ENCODE measurements at regions not wholly inside any gene's neighbourhood (a gene's known extent, or its start where the extent isn't known, plus 50 kb on each side); places are given as distances from the start of the nearest gene placed in this dataset.
A peak's percentile ranks its signal among the peaks of the same experiment; 100 is the strongest.
"Not testable (repeated sequence)": the region's sequence is repeated elsewhere in the genome, so short reads cannot be mapped to it uniquely, and the experiment has no call there.

DNA sequence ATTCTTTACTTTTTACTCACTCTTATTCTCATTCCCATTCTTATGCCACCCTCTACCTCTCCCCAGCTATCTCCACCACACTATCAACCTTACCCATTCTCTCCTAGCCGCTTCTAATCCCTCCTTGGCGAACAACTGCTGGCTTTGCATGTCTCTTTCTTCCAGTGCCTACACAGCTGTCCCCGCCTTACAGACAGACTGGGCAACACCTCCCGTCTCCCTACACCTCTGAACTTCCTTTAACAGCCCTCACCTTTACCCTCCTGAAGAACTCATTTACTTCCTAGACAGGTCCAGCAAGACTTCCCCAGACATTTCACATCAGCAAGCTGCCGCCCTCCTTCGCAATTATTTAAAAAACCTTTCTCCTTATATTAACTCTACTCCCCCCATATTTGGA, 274.9 kb upstream of the GRID2 start:
- not testable (repeated sequence) for H3K4me3 ChIP-seq (ENCODE audit: low read depth in 1 of 3, low read length in 3 of 3)

DNA sequence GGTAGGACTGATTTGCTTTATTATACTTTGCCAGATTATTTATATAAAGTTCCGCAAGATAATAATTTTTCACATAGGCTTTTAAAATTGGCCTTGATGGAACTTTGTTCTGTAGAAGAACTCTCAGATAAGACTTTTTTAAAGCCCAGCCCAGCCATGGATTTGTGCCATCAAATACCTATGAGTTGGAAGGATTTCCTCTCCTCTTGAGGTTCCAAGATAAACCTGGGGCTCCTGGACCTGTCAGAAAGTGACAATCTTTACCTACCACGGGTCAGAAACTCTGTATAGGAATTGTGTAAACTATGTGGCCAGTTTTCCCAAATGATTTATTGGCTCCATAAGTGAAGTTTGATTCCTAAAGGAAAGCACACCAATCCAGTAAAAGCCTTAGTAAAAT, 271.9 kb upstream of the GRID2 start:
- Histone ChIP-seq H3K36me3 (ENCODE audit: control insufficient read depth in 3 of 3, insufficient read depth in 2 of 3, low read depth in 1 of 3, low read length in 3 of 3) (no peaks in the 10 kb centered on the region), H3K9me3 (ENCODE audit: control insufficient read depth in 2 of 2, insufficient read depth in 1 of 2, low read depth in 1 of 2, low read length in 1 of 2) (peaks cover 0 to 2% of the 10 kb centered on the region in 2 donors), H3K4me3 (ENCODE audit: low read depth in 1 of 3, low read length in 3 of 3) (no peak overlapping the region), H3K27ac (ENCODE audit: low read depth in 1 of 3, low read length in 2 of 3) (no peak overlapping the region), H3K4me1 (ENCODE audit: control insufficient read depth in 3 of 3, insufficient read depth in 2 of 3, low read depth in 1 of 3, low read length in 2 of 3) (no peaks in the 10 kb centered on the region), H3K27me3 (ENCODE audit: control insufficient read depth in 3 of 3, insufficient read depth in 3 of 3, low read length in 3 of 3) (no peaks in the 10 kb centered on the region)
- FAIRE-seq = peak; percentile 93
- 11 to 49% (median 23%) methylated on average over 2 of the region's 2 CpGs for WGBS, 3 donors
- DNase-seq = peak in 1 of 2 donors; percentile 77

More for the DNA sequence above, 274.9 kb upstream of the GRID2 start:
- not testable (repeated sequence) for H3K9me3 ChIP-seq (ENCODE audit: control insufficient read depth in 2 of 2, insufficient read depth in 1 of 2, low read depth in 1 of 2, low read length in 1 of 2); FAIRE-seq; H3K36me3 ChIP-seq (ENCODE audit: control insufficient read depth in 3 of 3, insufficient read depth in 2 of 3, low read depth in 1 of 3, low read length in 3 of 3); H3K27me3 ChIP-seq (ENCODE audit: control insufficient read depth in 3 of 3, insufficient read depth in 3 of 3, low read length in 3 of 3); H3K4me1 ChIP-seq (ENCODE audit: control insufficient read depth in 3 of 3, insufficient read depth in 2 of 3, low read depth in 1 of 3, low read length in 2 of 3)
- peak overlapping the region in 1 of 3 donors; percentile 11 for H3K27ac ChIP-seq (ENCODE audit: low read depth in 1 of 3, low read length in 2 of 3)
- DNase-seq = peak in 1 of 2 donors; percentile 71
- 20 to 63% (median 35%) methylated on average over 6 of the region's 6 CpGs for WGBS, 3 donors

GRCh38 chr4:92035666-92036065, 268.1 kb upstream of the GRID2 start:
- 79 to 93% (median 88%) methylated on average over 3 of the region's 3 CpGs for WGBS, 3 donors
- DNase-seq (no peak), FAIRE-seq (no peak)
- Histone ChIP-seq H3K4me3 (ENCODE audit: low read depth in 1 of 3, low read length in 3 of 3) (no peak overlapping the region), H3K27ac (ENCODE audit: low read depth in 1 of 3, low read length in 2 of 3) (no peak overlapping the region), H3K27me3 (ENCODE audit: control insufficient read depth in 3 of 3, insufficient read depth in 3 of 3, low read length in 3 of 3) (no peaks in the 10 kb centered on the region), H3K9me3 (ENCODE audit: control insufficient read depth in 2 of 2, insufficient read depth in 1 of 2, low read depth in 1 of 2, low read length in 1 of 2) (peaks cover 0 to 23% of the 10 kb centered on the region in 2 donors), H3K36me3 (ENCODE audit: control insufficient read depth in 3 of 3, insufficient read depth in 2 of 3, low read depth in 1 of 3, low read length in 3 of 3) (no peaks in the 10 kb centered on the region), H3K4me1 (ENCODE audit: control insufficient read depth in 3 of 3, insufficient read depth in 2 of 3, low read depth in 1 of 3, low read length in 2 of 3) (no peaks in the 10 kb centered on the region)

GRCh38 chr4:92045718-92046117, 258.0 kb upstream of the GRID2 start:
- no peak for FAIRE-seq
- Histone ChIP-seq H3K27ac (ENCODE audit: low read depth in 1 of 3, low read length in 2 of 3) (no peak overlapping the region), H3K4me1 (ENCODE audit: control insufficient read depth in 3 of 3, insufficient read depth in 2 of 3, low read depth in 1 of 3, low read length in 2 of 3) (no peaks in the 10 kb centered on the region), H3K36me3 (ENCODE audit: control insufficient read depth in 3 of 3, insufficient read depth in 2 of 3, low read depth in 1 of 3, low read length in 3 of 3) (no peaks in the 10 kb centered on the region), H3K9me3 (ENCODE audit: control insufficient read depth in 2 of 2, insufficient read depth in 1 of 2, low read depth in 1 of 2, low read length in 1 of 2) (peaks cover 0 to 3% of the 10 kb centered on the region in 2 donors), H3K4me3 (ENCODE audit: low read depth in 1 of 3, low read length in 3 of 3) (no peak overlapping the region), H3K27me3 (ENCODE audit: control insufficient read depth in 3 of 3, insufficient read depth in 3 of 3, low read length in 3 of 3) (no peaks in the 10 kb centered on the region)
- 89 to 95% (median 95%) methylated on average over 13 of the region's 13 CpGs for WGBS, 3 donors
- DNase-seq = no peak

GRCh38 chr4:92047209-92047875, 256.4 kb upstream of the GRID2 start:
- Histone ChIP-seq H3K4me1 (ENCODE audit: control insufficient read depth in 3 of 3, insufficient read depth in 2 of 3, low read depth in 1 of 3, low read length in 2 of 3) (no peaks in the 10 kb centered on the region), H3K4me3 (ENCODE audit: low read depth in 1 of 3, low read length in 3 of 3) (no peak overlapping the region), H3K27me3 (ENCODE audit: control insufficient read depth in 3 of 3, insufficient read depth in 3 of 3, low read length in 3 of 3) (no peaks in the 10 kb centered on the region), H3K9me3 (ENCODE audit: control insufficient read depth in 2 of 2, insufficient read depth in 1 of 2, low read depth in 1 of 2, low read length in 1 of 2) (no peaks in the 10 kb centered on the region), H3K27ac (ENCODE audit: low read depth in 1 of 3, low read length in 2 of 3) (no peak overlapping the region), H3K36me3 (ENCODE audit: control insufficient read depth in 3 of 3, insufficient read depth in 2 of 3, low read depth in 1 of 3, low read length in 3 of 3) (no peaks in the 10 kb centered on the region)
- 51 to 63% (median 51%) methylated on average over 2 of the region's 2 CpGs for WGBS, 3 donors
- DNase-seq (peak; percentile 20 to 31), FAIRE-seq (no peak)

DNA sequence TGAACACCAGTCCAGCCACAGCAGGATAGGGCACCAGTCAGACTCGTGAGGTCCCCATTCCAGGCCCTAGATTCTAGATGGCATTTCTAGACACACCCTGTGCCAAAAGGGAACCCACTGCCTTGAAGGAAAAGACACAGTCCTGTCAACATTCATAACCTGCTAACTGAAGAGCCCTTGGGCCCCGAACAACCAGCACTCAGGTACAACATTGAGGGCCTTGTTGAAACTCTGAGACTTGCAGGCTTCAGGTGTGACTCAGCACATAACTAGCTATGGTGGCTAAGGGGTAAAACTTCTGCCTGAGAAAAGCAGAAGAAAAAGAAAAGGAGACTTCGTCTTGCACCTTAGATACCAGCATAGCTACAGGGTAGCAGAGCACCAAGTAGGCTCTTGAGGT, 252.9 kb upstream of the GRID2 start:
- Histone ChIP-seq H3K36me3 (ENCODE audit: control insufficient read depth in 3 of 3, insufficient read depth in 2 of 3, low read depth in 1 of 3, low read length in 3 of 3) (no peaks in the 10 kb centered on the region), H3K4me3 (ENCODE audit: low read depth in 1 of 3, low read length in 3 of 3) (no peak overlapping the region), H3K9me3 (ENCODE audit: control insufficient read depth in 2 of 2, insufficient read depth in 1 of 2, low read depth in 1 of 2, low read length in 1 of 2) (peaks cover 0 to 2% of the 10 kb centered on the region in 2 donors), H3K27me3 (ENCODE audit: control insufficient read depth in 3 of 3, insufficient read depth in 3 of 3, low read length in 3 of 3) (no peaks in the 10 kb centered on the region), H3K27ac (ENCODE audit: low read depth in 1 of 3, low read length in 2 of 3) (no peak overlapping the region), H3K4me1 (ENCODE audit: control insufficient read depth in 3 of 3, insufficient read depth in 2 of 3, low read depth in 1 of 3, low read length in 2 of 3) (no peaks in the 10 kb centered on the region)
- no peak for DNase-seq
- 82 to 84% (median 83%) methylated on average over 3 of the region's 3 CpGs for WGBS, 3 donors
- no peak for FAIRE-seq

DNA sequence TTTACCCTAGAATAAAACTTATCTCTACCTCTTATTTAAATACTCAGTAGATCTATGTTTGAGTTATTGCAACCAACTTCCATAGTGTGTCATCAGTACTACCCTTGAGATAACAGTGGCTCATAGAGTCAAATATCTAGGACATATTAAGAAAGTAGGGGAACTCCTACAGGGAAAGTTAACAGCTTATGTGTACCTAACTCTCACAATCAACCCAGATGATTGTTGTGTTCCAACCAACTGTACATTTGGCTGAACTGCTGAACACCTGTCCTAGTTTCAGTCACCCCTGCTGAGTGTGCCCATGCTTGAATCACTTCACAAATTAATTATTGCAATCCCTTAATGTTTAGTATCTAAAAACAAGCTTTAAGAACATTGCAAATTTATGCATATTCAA, 244.2 kb upstream of the GRID2 start:
- Histone ChIP-seq H3K36me3 (ENCODE audit: control insufficient read depth in 3 of 3, insufficient read depth in 2 of 3, low read depth in 1 of 3, low read length in 3 of 3) (no peaks in the 10 kb centered on the region), H3K27me3 (ENCODE audit: control insufficient read depth in 3 of 3, insufficient read depth in 3 of 3, low read length in 3 of 3) (no peaks in the 10 kb centered on the region), H3K4me1 (ENCODE audit: control insufficient read depth in 3 of 3, insufficient read depth in 2 of 3, low read depth in 1 of 3, low read length in 2 of 3) (no peaks in the 10 kb centered on the region), H3K4me3 (ENCODE audit: low read depth in 1 of 3, low read length in 3 of 3) (no peak overlapping the region), H3K9me3 (ENCODE audit: control insufficient read depth in 2 of 2, insufficient read depth in 1 of 2, low read depth in 1 of 2, low read length in 1 of 2) (no peaks in the 10 kb centered on the region), H3K27ac (ENCODE audit: low read depth in 1 of 3, low read length in 2 of 3) (no peak overlapping the region)
- FAIRE-seq (no peak), DNase-seq (no peak)

DNA sequence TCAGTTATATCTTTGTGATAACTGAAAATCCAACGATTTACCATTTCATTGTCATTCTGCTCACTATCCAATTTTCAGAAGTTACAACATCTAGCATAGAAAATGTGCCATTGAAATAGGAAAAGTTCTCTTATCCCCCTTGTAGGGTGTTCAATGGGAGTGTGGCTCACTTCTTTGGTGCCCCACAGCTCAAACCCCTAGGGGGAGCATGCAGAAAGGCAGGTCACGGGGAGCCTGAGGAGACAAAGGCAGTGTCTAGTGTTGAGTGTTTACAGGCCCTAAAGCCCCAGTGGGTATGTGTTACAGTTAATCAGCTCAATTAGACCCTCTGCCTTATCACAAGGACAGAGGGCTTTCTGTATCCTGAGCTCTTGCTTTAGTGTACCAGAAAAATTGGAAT, 243.4 kb upstream of the GRID2 start:
- Histone ChIP-seq H3K36me3 (ENCODE audit: control insufficient read depth in 3 of 3, insufficient read depth in 2 of 3, low read depth in 1 of 3, low read length in 3 of 3) (no peaks in the 10 kb centered on the region), H3K9me3 (ENCODE audit: control insufficient read depth in 2 of 2, insufficient read depth in 1 of 2, low read depth in 1 of 2, low read length in 1 of 2) (no peaks in the 10 kb centered on the region), H3K4me3 (ENCODE audit: low read depth in 1 of 3, low read length in 3 of 3) (no peak overlapping the region), H3K4me1 (ENCODE audit: control insufficient read depth in 3 of 3, insufficient read depth in 2 of 3, low read depth in 1 of 3, low read length in 2 of 3) (no peaks in the 10 kb centered on the region), H3K27ac (ENCODE audit: low read depth in 1 of 3, low read length in 2 of 3) (no peak overlapping the region), H3K27me3 (ENCODE audit: control insufficient read depth in 3 of 3, insufficient read depth in 3 of 3, low read length in 3 of 3) (no peaks in the 10 kb centered on the region)
- FAIRE-seq (no peak), DNase-seq (no peak)
- WGBS, 3 donors = 68 to 85% (median 82%) methylated on average over 2 of the region's 2 CpGs

DNA sequence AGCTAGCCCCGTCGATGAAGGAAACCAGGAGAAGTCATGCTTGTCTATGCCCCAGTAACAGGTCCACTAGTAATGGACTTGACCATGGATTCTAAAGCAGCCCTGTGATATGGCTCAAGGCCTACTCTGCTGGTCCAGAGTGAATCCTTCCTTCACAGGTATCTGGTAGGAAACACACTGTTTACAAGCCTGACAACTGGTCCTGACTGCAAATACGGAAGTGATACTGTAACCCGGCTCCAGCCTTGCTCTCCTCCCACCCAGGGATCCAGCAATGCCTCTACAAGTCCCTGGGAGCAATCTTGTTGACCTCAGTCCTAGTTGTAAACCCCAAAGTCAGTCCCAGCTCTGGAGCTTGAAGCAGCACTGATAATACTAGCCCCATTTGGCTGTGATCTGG, 239.2 kb upstream of the GRID2 start:
- Histone ChIP-seq H3K4me3 (ENCODE audit: low read depth in 1 of 3, low read length in 3 of 3) (no peak overlapping the region), H3K27me3 (ENCODE audit: control insufficient read depth in 3 of 3, insufficient read depth in 3 of 3, low read length in 3 of 3) (no peaks in the 10 kb centered on the region), H3K9me3 (ENCODE audit: control insufficient read depth in 2 of 2, insufficient read depth in 1 of 2, low read depth in 1 of 2, low read length in 1 of 2) (no peaks in the 10 kb centered on the region), H3K36me3 (ENCODE audit: control insufficient read depth in 3 of 3, insufficient read depth in 2 of 3, low read depth in 1 of 3, low read length in 3 of 3) (no peaks in the 10 kb centered on the region), H3K4me1 (ENCODE audit: control insufficient read depth in 3 of 3, insufficient read depth in 2 of 3, low read depth in 1 of 3, low read length in 2 of 3) (no peaks in the 10 kb centered on the region), H3K27ac (ENCODE audit: low read depth in 1 of 3, low read length in 2 of 3) (no peak overlapping the region)
- no peak for DNase-seq
- FAIRE-seq = no peak
- 69 to 85% (median 78%) methylated on average over 4 of the region's 4 CpGs for WGBS, 3 donors

All from small intestine (tissue), 7 donors.